Fibroblast of lung (primary cell): ENCODE measurements at regions not wholly inside any gene's neighbourhood (a gene's known extent, or its start where the extent isn't known, plus 50 kb on each side); places are given as distances from the start of the nearest gene placed in this dataset.
"Not testable (repeated sequence)": the region's sequence is repeated elsewhere in the genome, so short reads cannot be mapped to it uniquely, and the experiment has no call there.

Experiments
- CTCF ChIP-seq, 2 donors: IDR thresholded peaks in 1 of 2; conservative IDR thresholded peaks in 1 of 2; 1 replicate in 1 of 2; 2 replicates in 1 of 2; pipeline ENCODE4 v1.5.1; 2011 to 2012; ENCODE audit warnings: low read length in 2 of 2, control low read depth in 1 of 2, inconsistent platforms in 1 of 2, low read depth in 1 of 2, mild to moderate bottlenecking in 1 of 2
- EZH2 ChIP-seq: IDR thresholded peaks from 2 replicates; pipeline ENCODE4 v1.5.1; 2012; ENCODE audit warnings: low read length, control low read depth, mild to moderate bottlenecking; ENCODE audit errors: missing control alignments

GRCh38 chr16:10292976-10293375 lies 92.9 kb upstream of the ATF7IP2 start:
- TF ChIP-seq EZH2; CTCF (conservative IDR thresholded peaks at IDR 0.05 in 1 of 2, IDR thresholded peaks at IDR 0.05 in 1 of 2; ENCODE audit: low read depth in 1 of 2, low read length in 2 of 2): not testable (repeated sequence)
